HepG2 (cell line): ENCODE measurements at regions not wholly inside any gene's neighbourhood (a gene's known extent, or its start where the extent isn't known, plus 50 kb on each side); places are given as distances from the start of the nearest gene placed in this dataset.

Experiments
- ATAC-seq: fragments of 200-7000 bp; cut with Tn5 transposase; 3 replicates; pipeline ENCODE4 v1.9.1; 2020; ENCODE audit warnings: mild to moderate bottlenecking, moderate library complexity
- BruUV-seq: library from RNA; stranded (reverse); fragments of 400-500 nt; replicated peaks from 2 replicates; lab custom pipeline; 2021; lab: Mats Ljungman, UMichigan
- CTCF ChIA-PET: fragments of 300-600 bp; formaldehyde crosslinking; extraction: SDS; loops from one replicate; lab custom pipeline; 2021; ENCODE audit warnings: low total read pairs, inconsistent platforms, low intra/inter-chr PET ratio; lab: Yijun Ruan, JAX
- POLR2A ChIA-PET: fragments of 350-600 bp; sonication (Branson Sonifier 250); formaldehyde crosslinking; loops from one replicate; lab custom pipeline; 2020; ENCODE audit warnings: antibody characterized with exemption, inconsistent platforms; lab: Yijun Ruan, JAX
- DNase-seq: peaks from one replicate; pipeline ENCODE4 v3.0.0-alpha.2; 2015; ENCODE audit warnings: low spot score
- FAIRE-seq: peaks from 3 replicates; lab custom pipeline; 2011; peaks lifted over from hg19 to GRCh38; lab: Jason Lieb, UNC
- H2AFZ ChIP-seq: one replicate; pipeline ENCODE4 v1.6.1; 2011; ENCODE audit warnings: low read length, inconsistent platforms
- H3K27ac ChIP-seq: fragments of 300-600 bp; 3 replicates; pipeline ENCODE4 v1.8.0; 2011; ENCODE audit warnings: mixed run types, mild to moderate bottlenecking, mixed read lengths, low read length, inconsistent platforms; ENCODE audit not compliant: insufficient read depth; ENCODE audit errors: extremely low read length
- H3K27me3 ChIP-seq, 2 experiments: fragments of 200-600 bp in 1 of 2; 2 replicates in 1 of 2; 3 replicates in 1 of 2; pipeline versions ENCODE4 v1.6.0 to v1.8.0; 2011; ENCODE audit warnings: low read length in 2 of 2, mild to moderate bottlenecking in 2 of 2, moderate library complexity in 2 of 2, inconsistent platforms in 1 of 2; ENCODE audit not compliant: insufficient read depth in 2 of 2, control insufficient read depth in 1 of 2
- H3K36me3 ChIP-seq, 2 experiments: fragments of 200-600 bp in 1 of 2; replicated peaks in 1 of 2; 2 replicates in 1 of 2; 3 replicates in 1 of 2; pipeline versions ENCODE4 v1.5.1 to v1.8.0; 2011; ENCODE audit warnings: low read length in 2 of 2, inconsistent platforms in 1 of 2; ENCODE audit not compliant: insufficient read depth in 2 of 2, control insufficient read depth in 1 of 2
- H3K4me1 ChIP-seq: 2 replicates; pipeline ENCODE4 v1.5.1; 2012; ENCODE audit warnings: low read length, inconsistent platforms; ENCODE audit not compliant: insufficient read depth
- H3K4me2 ChIP-seq: 2 replicates; pipeline ENCODE4 v1.6.0; 2011; ENCODE audit warnings: low read depth, low read length, inconsistent platforms
- H3K4me3 ChIP-seq, 3 experiments: fragments of 200-600 bp in 1 of 3; sonication (generic), shearing (Covaris generic) in 1 of 3; replicated peaks in 1 of 3; 2 replicates each; pipeline ENCODE4 v1.5.1; 2011 to 2016; ENCODE audit warnings: low read length in 3 of 3, inconsistent platforms in 2 of 3, low read depth in 2 of 3, mild to moderate bottlenecking in 2 of 3, control low read depth in 1 of 3, mixed read lengths in 1 of 3; ENCODE audit not compliant: insufficient read depth in 1 of 3
- H3K79me2 ChIP-seq: one replicate; pipeline ENCODE4 v1.6.1; 2011; ENCODE audit warnings: low read length, inconsistent platforms; ENCODE audit not compliant: insufficient read depth
- H3K9ac ChIP-seq: 2 replicates; pipeline ENCODE4 v1.6.0; 2011; ENCODE audit warnings: mild to moderate bottlenecking, low read depth, low read length, inconsistent platforms; ENCODE audit not compliant: insufficient read depth
- H3K9me3 ChIP-seq: 2 replicates; pipeline ENCODE4 v1.5.1; 2012; ENCODE audit warnings: mild to moderate bottlenecking, low read length
- H4K20me1 ChIP-seq: 2 replicates; pipeline ENCODE4 v1.6.0; 2011; ENCODE audit warnings: inconsistent platforms, mild to moderate bottlenecking, low read length, moderate library complexity; ENCODE audit not compliant: insufficient read depth
- FOXA3 ChIP-seq: IDR thresholded peaks from 2 replicates; pipeline ENCODE4 v1.6.1; 2016; ENCODE audit warnings: missing genetic modification reagents, missing compliant biosample characterization
- GABPB1 ChIP-seq: IDR thresholded peaks from 2 replicates; pipeline ENCODE4 v1.6.1; 2016; ENCODE audit warnings: mild to moderate bottlenecking, missing genetic modification reagents, moderate library complexity, missing compliant biosample characterization
- HNF4A ChIP-seq: sonication (generic); formaldehyde crosslinking; IDR thresholded peaks from 2 replicates; pipeline ENCODE4 v1.4.0; 2020; ENCODE audit warnings: missing genetic modification reagents
- ISX ChIP-seq: sonication (generic); formaldehyde crosslinking; conservative IDR thresholded peaks from 2 replicates; pipeline ENCODE4 v1.5.0; 2020; ENCODE audit warnings: missing genetic modification reagents
- KLF6 ChIP-seq: IDR thresholded peaks from 2 replicates; pipeline ENCODE4 v1.8.0; 2016; ENCODE audit warnings: missing biosample characterization, missing genetic modification reagents
- MED1 ChIP-seq: sonication (generic); formaldehyde crosslinking; IDR thresholded peaks from 2 replicates; pipeline ENCODE4 v1.4.0; 2020; ENCODE audit warnings: missing genetic modification reagents
- MZF1 ChIP-seq: sonication (generic); formaldehyde crosslinking; IDR thresholded peaks from 2 replicates; pipeline ENCODE4 v1.8.1; 2023; ENCODE audit warnings: mild to moderate bottlenecking, missing genetic modification reagents, borderline replicate concordance
- NR2C2 ChIP-seq: sonication (generic); formaldehyde crosslinking; IDR thresholded peaks from 2 replicates; pipeline ENCODE4 v1.4.0; 2020; ENCODE audit warnings: missing genetic modification reagents, mild to moderate bottlenecking, moderate library complexity, borderline replicate concordance
- PAXIP1 ChIP-seq: sonication (generic); formaldehyde crosslinking; conservative IDR thresholded peaks from 2 replicates; pipeline ENCODE4 v1.4.0; 2020; ENCODE audit warnings: mild to moderate bottlenecking, missing genetic modification reagents, moderate library complexity
- POGZ ChIP-seq: sonication (generic); formaldehyde crosslinking; IDR thresholded peaks from 2 replicates; pipeline ENCODE4 v1.4.0; 2020; ENCODE audit warnings: mild to moderate bottlenecking, missing genetic modification reagents
- RXRA ChIP-seq: sonication (generic); formaldehyde crosslinking; IDR thresholded peaks from 2 replicates; pipeline ENCODE4 v1.5.1; 2020; ENCODE audit warnings: missing genetic modification reagents
- SPEN ChIP-seq: sonication (generic); formaldehyde crosslinking; IDR thresholded peaks from 2 replicates; pipeline ENCODE4 v1.5.1; 2020; ENCODE audit warnings: low read depth, mild to moderate bottlenecking, missing genetic modification reagents
- ZFX ChIP-seq: sonication (generic); formaldehyde crosslinking; IDR thresholded peaks from 2 replicates; pipeline ENCODE4 v1.4.0; 2020; ENCODE audit warnings: mild to moderate bottlenecking, low read depth, missing genetic modification reagents, moderate library complexity
- ZNF441 ChIP-seq: sonication (generic); formaldehyde crosslinking; IDR thresholded peaks from 2 replicates; pipeline ENCODE4 v1.7.0; 2021; ENCODE audit warnings: missing genetic modification reagents, borderline replicate concordance
- ZZZ3 ChIP-seq: sonication (generic); formaldehyde crosslinking; IDR thresholded peaks from 2 replicates; pipeline ENCODE4 v1.4.0; 2020; ENCODE audit warnings: missing genetic modification reagents, mild to moderate bottlenecking, borderline replicate concordance
- WGBS: methylation state at CpG from one replicate; pipeline ENCODE4 v1.1.6; 2017; ENCODE audit warnings: low lambda C conversion rate; 5-methylcytosine and 5-hydroxymethylcytosine counted together
- in situ Hi-C: cut with HindIII; loops from 2 replicates; pipeline ENCODE4 v1.10.0; 2017; ENCODE audit warnings: low pct_unique_long_range_greater_than_20kb; ENCODE audit not compliant: extremely low pct_ligation_motif_present
- intact Hi-C: fragments of 100-400 bp; cut with micrococcal nuclease; formaldehyde crosslinking; loops from one replicate; pipeline ENCODE4 v1.10.0; 2022; ENCODE audit not compliant: unreplicated experiment

- in situ Hi-C loops (no loop called here), intact Hi-C loops (no loop called here)
- no peaks in the 10 kb centered on the region for H3K79me2 ChIP-seq
- H2AFZ ChIP-seq = no peak overlapping the region
- no peak overlapping the region for H3K4me3 ChIP-seq
- H4K20me1 ChIP-seq = no peaks in the 10 kb centered on the region
- H3K9me3 ChIP-seq = peaks cover 23% of the 10 kb centered on the region
- H3K4me1 ChIP-seq = no peaks in the 10 kb centered on the region
- H3K27me3 ChIP-seq = no peaks in the 10 kb centered on the region
- no peaks in the 10 kb centered on the region for H3K36me3 ChIP-seq
- no TSS peak for BruUV-seq
- ChIA-PET CTCF (no interaction called here), POLR2A (no interaction called here)
- ATAC-seq = peak; percentile 99
- no peak overlapping the region for H3K9ac ChIP-seq
- peak; percentile 28 for DNase-seq
- H3K4me2 ChIP-seq = peak overlapping the region; percentile 39; the same call in 1 of the 2 replicates
- no peak overlapping the region for H3K27ac ChIP-seq
- no peak for FAIRE-seq
- WGBS = 21% methylated on average over 32 of the region's 69 CpGs
- peak; percentile 34; the same call in 1 of the 2 replicates for TF ChIP-seq ZFX (CRISPR knock-in tag)
- TF ChIP-seq ISX (CRISPR knock-in tag) = no peak
- TF ChIP-seq PAXIP1 (CRISPR knock-in tag) = peak; percentile 33; the same call in 1 of the 2 replicates
- peak; percentile 52; the same call in 1 of the 2 replicates for TF ChIP-seq ZZZ3 (CRISPR knock-in tag)
- peak; percentile 75 for TF ChIP-seq HNF4A (CRISPR knock-in tag)
- peak; percentile 53; the same call in 1 of the 2 replicates for TF ChIP-seq POGZ (CRISPR knock-in tag)
- peak; percentile 82; the same call in 1 of the 2 replicates for TF ChIP-seq ZNF441 (CRISPR knock-in tag)
- peak; percentile 86 for TF ChIP-seq GABPB1
- peak; percentile 91 for TF ChIP-seq SPEN
- TF ChIP-seq FOXA3 (CRISPR knock-in tag) = 0 out of 2 replicates have a peak, but pooled peaks have one; percentile 10
- TF ChIP-seq RXRA (CRISPR knock-in tag) = peak; percentile 83
- no peak for TF ChIP-seq MZF1
- 0 out of 2 replicates have a peak, but pooled peaks have one; percentile 34 for TF ChIP-seq NR2C2 (CRISPR knock-in tag)
- TF ChIP-seq MED1 = peak; percentile 29; the same call in 1 of the 2 replicates
- TF ChIP-seq KLF6 (CRISPR knock-in tag) = no peak
These were observed 1101.2 kb upstream of the TMEM132C start for GRCh38 chr12:127165567-127166392.
